ENCODE measurements at regions not wholly inside any gene's neighbourhood (a gene's known extent, or its start where the extent isn't known, plus 50 kb on each side); places are given as distances from the start of the nearest gene placed in this dataset.
A peak's percentile ranks its signal among the peaks of the same experiment; 100 is the strongest.
"Not testable (repeated sequence)": the region's sequence is repeated elsewhere in the genome, so short reads cannot be mapped to it uniquely, and the experiment has no call there.

- no peaks in the 10 kb centered on the region for H3K9me3 ChIP-seq
- H3K4me1 ChIP-seq, result peaks cover 18% of the 10 kb centered on the region
- H3K4me3 ChIP-seq, result no peak overlapping the region
- intact Hi-C loops (cut with DNase I), result loop anchor here (5.0 kb wide), 1 partner anchor 403 kb away; no protein-coding TSS in a partner anchor
- no peak for ATAC-seq
- H3K27me3 ChIP-seq (ENCODE audit: low read depth), result no peaks in the 10 kb centered on the region
- H3K27ac ChIP-seq, result no peak overlapping the region
- no peak for DNase-seq
- TF ChIP-seq, protein P1, sequence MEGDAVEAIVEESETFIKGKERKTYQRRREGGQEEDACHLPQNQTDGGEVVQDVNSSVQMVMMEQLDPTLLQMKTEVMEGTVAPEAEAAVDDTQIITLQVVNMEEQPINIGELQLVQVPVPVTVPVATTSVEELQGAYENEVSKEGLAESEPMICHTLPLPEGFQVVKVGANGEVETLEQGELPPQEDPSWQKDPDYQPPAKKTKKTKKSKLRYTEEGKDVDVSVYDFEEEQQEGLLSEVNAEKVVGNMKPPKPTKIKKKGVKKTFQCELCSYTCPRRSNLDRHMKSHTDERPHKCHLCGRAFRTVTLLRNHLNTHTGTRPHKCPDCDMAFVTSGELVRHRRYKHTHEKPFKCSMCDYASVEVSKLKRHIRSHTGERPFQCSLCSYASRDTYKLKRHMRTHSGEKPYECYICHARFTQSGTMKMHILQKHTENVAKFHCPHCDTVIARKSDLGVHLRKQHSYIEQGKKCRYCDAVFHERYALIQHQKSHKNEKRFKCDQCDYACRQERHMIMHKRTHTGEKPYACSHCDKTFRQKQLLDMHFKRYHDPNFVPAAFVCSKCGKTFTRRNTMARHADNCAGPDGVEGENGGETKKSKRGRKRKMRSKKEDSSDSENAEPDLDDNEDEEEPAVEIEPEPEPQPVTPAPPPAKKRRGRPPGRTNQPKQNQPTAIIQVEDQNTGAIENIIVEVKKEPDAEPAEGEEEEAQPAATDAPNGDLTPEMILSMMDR (IDR thresholded peaks at IDR 0.05), result no peak
- H3K36me3 ChIP-seq, result no peaks in the 10 kb centered on the region
These were observed 95.3 kb upstream of the OR9G4 start for GRCh38 chr11:56843816-56844215.

- ATAC-seq (peak in 1 of 2 donors; percentile 66), DNase-seq (no peak)
- TF ChIP-seq, protein P1 (IDR thresholded peaks at IDR 0.05), result no peak
- Histone ChIP-seq H3K9me3 (no peaks in the 10 kb centered on the region), H3K4me1 (peaks cover 18% of the 10 kb centered on the region), H3K27me3 (ENCODE audit: low read depth) (no peaks in the 10 kb centered on the region), H3K36me3 (no peaks in the 10 kb centered on the region), H3K4me3 (no peak overlapping the region), H3K27ac (no peak overlapping the region)
- intact Hi-C loops (cut with DNase I), result loop anchor here (5.0 kb wide), 1 partner anchor 404 kb away; no protein-coding TSS in a partner anchor
These were observed 94.6 kb upstream of the OR9G4 start for GRCh38 chr11:56842814-56843794.

DNA sequence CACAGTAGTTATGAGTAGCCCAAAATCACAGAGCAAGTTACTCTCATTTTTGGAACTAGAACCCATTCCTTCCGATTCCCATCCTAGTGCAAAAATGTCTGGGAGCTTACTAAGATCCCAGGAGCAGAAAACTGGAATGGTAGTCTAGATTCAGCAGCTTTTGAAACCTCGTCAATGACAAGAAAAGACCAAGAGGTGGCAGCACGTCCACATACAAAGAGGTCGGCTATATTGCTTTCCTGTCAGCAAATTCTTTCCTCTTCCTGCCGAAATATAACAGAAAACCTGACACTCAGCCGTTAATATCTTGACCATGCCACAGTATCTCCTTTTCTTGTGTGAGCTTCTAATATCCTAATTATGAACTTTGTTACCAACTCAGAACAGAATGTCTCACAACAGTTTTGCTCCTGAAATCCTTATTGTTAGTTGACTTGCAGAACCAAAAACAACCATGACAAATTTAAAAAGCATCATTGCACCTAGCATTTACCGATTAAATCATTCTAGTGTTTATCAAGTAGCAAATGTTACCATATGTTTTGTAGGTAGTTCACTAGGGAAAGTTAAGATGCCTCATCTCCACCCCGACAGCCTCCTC is 92.8 kb upstream of the OR9G4 start:
- H3K36me3 ChIP-seq, result no peaks in the 10 kb centered on the region
- TF ChIP-seq, protein P1 (IDR thresholded peaks at IDR 0.05), result peak; percentile 71
- DNase-seq (no peak), ATAC-seq (peak in 1 of 2 donors; percentile 76)
- no peaks in the 10 kb centered on the region for H3K9me3 ChIP-seq
- H3K4me1 ChIP-seq, result peaks cover 18% of the 10 kb centered on the region
- intact Hi-C loops (cut with DNase I), result loop anchor here (5.0 kb wide), 1 partner anchor 406 kb away; no protein-coding TSS in a partner anchor
- no peak overlapping the region for H3K27ac ChIP-seq
- no peak overlapping the region for H3K4me3 ChIP-seq
- no peaks in the 10 kb centered on the region for H3K27me3 ChIP-seq (ENCODE audit: low read depth)

DNA sequence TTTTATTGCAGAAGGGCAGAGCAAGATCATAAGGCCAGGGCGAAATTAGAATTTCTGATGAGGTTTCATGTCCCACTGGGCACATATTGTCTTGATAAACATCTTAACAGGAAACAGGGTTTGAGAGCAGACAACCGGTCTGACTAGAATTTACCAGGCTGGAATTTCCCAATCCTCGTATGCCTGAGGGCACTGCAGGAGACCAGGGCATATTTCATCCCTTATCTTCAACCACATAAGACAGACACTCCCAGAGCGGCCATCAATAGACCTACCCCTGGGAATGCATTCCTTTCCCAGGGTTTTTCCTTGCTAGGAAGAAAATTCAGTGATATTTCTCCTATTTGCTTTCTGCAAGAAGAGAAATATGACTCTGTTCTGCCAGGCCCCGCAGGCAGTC is 78.9 kb upstream of the OR9G4 start:
- H3K27ac ChIP-seq; intact Hi-C loops (cut with DNase I); H3K9me3 ChIP-seq; H3K4me3 ChIP-seq; H3K27me3 ChIP-seq (ENCODE audit: low read depth); ATAC-seq; H3K4me1 ChIP-seq; DNase-seq; H3K36me3 ChIP-seq: not testable (repeated sequence)

DNA sequence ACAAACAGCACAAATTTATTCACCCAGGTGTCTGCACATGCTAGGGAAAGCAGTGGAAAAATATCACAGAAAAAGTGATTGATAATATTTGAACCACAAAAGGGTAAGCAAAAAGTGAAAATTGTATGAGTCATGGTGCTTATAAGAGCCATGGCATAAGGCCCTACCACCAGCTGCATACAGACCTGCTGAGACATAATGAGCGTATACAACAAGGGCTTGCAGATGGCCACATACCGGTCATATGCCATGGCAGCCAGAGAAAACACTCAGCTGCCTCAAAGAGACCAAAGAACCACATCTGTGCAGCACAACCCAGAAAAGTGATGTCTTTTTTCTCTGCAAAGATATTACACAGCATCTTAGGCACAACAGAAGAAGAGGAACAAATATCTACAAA is 71.4 kb upstream of the OR9G4 start:
- Histone ChIP-seq H3K27ac (no peak overlapping the region), H3K4me3 (no peak overlapping the region), H3K27me3 (ENCODE audit: low read depth) (no peaks in the 10 kb centered on the region), H3K36me3 (no peaks in the 10 kb centered on the region), H3K4me1 (no peaks in the 10 kb centered on the region), H3K9me3 (no peaks in the 10 kb centered on the region)
- no peak for ATAC-seq
- no peak for DNase-seq
- intact Hi-C loops (cut with DNase I), result no loop called here
- TF ChIP-seq, protein P1 (IDR thresholded peaks at IDR 0.05), result no peak

GRCh38 chr11:56817661-56818060 is 69.2 kb upstream of the OR9G4 start:
- no peaks in the 10 kb centered on the region for H3K9me3 ChIP-seq
- intact Hi-C loops (cut with DNase I), result no loop called here
- H3K27me3 ChIP-seq (ENCODE audit: low read depth), result no peaks in the 10 kb centered on the region
- no peak for ATAC-seq
- TF ChIP-seq, protein P1 (IDR thresholded peaks at IDR 0.05), result no peak
- DNase-seq, result no peak
- no peaks in the 10 kb centered on the region for H3K36me3 ChIP-seq
- H3K27ac ChIP-seq, result no peak overlapping the region
- H3K4me3 ChIP-seq, result no peak overlapping the region
- no peaks in the 10 kb centered on the region for H3K4me1 ChIP-seq

All from lower lobe of right lung (tissue), 2 donors.